HFF-Myc (cell line): ENCODE measurements at regions not wholly inside any gene's neighbourhood (a gene's known extent, or its start where the extent isn't known, plus 50 kb on each side); places are given as distances from the start of the nearest gene placed in this dataset.

Experiments
- DNase-seq: peaks from one replicate; pipeline ENCODE4 v3.0.0-alpha.2; 2011; ENCODE audit warnings: low read depth; ENCODE audit errors: extremely low read depth
- H3K4me3 ChIP-seq: replicated peaks from 2 replicates; pipeline ENCODE4 v1.5.1; 2011; ENCODE audit warnings: low read depth, mild to moderate bottlenecking, control low read depth, low read length
- CTCF ChIP-seq: IDR thresholded peaks from 2 replicates; pipeline ENCODE4 v1.5.1; 2012; ENCODE audit warnings: mild to moderate bottlenecking, low read depth, low read length, control low read depth; ENCODE audit errors: missing control alignments

- TF ChIP-seq CTCF: no peak
- DNase-seq: no peak
- H3K4me3 ChIP-seq: no peak overlapping the region
Measured at GRCh38 chr1:73862355-73862754, 335.6 kb downstream of the LRRIQ3 start.

GRCh38 chr1:73860421-73860950, 337.5 kb downstream of the LRRIQ3 start:
- no peak for DNase-seq
- no peak overlapping the region for H3K4me3 ChIP-seq
- no peak for TF ChIP-seq CTCF

GRCh38 chr1:73859227-73859626, 338.7 kb downstream of the LRRIQ3 start:
- no peak for DNase-seq
- H3K4me3 ChIP-seq: no peak overlapping the region
- TF ChIP-seq CTCF: no peak

- no peak for TF ChIP-seq CTCF
- H3K4me3 ChIP-seq: no peak overlapping the region
- no peak for DNase-seq
Measured at GRCh38 chr1:73854527-73854926, 343.4 kb downstream of the LRRIQ3 start.

DNA sequence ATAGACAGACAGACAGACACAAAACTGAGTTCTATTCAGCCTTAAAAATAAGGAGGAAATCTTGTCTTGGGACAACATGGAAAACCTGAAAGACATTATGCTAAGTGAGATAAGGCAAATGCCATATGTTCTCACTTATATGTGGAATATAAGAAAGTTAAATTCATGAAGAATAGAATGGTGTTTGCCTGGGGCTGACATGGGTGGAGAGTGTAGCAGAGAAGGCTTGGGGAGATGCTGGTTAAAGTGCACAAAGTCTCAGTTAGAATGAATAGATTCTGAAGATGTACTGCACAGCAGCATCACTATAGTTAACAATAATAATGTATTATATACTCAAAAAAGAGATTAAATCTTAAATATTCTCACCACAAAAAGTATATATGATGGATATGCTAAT, 355.5 kb downstream of the LRRIQ3 start:
- TF ChIP-seq CTCF: no peak
- no peak overlapping the region for H3K4me3 ChIP-seq
- DNase-seq: no peak

DNA sequence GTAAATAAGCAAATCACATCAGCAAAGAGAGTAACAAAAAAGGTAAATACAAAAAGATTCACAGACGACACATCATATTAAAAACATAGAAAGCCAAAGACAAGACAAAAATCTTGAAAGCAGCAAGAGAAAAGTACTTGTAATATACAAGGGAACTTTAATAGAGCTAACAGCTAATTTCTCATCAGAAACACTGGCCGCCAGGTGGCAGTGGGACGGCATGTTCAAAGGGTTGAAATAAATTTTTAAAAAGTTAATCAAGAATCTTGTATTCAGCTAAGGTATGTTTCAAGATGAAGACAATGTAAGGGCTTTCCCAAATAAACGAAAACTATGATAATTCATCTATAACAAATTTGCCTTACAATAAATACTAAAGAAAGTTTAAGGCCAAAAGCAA, 358.1 kb downstream of the LRRIQ3 start:
- peak; percentile 27 for TF ChIP-seq CTCF
- no peak overlapping the region for H3K4me3 ChIP-seq
- no peak for DNase-seq
